ENCODE measurements at regions not wholly inside any gene's neighbourhood (a gene's known extent, or its start where the extent isn't known, plus 50 kb on each side); places are given as distances from the start of the nearest gene placed in this dataset.

DNA sequence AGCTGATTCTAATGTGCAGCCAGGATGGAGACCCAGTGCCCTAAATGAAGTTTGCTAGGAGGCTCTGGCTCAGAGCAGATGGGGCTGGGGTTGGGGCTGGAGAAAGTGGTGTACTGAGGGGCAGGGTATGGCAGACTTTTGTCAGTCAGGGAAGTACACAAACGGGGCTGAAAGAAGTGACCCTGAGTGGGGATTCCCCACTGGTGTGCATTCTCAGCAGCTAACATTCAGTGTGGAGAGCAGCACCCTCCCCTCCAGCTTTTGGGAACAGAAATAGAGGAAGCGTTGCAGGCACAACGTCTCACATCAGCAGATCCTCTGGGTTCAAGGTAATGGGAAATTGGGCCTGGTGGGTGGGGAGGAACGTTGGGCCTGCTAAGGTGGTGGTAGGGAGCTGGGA, 89.1 kb upstream of the GCFC2 start:
- no peaks in the 10 kb centered on the region for H3K4me1 ChIP-seq (ENCODE audit: insufficient read depth, low read length)
- H3K79me2 ChIP-seq (ENCODE audit: insufficient read depth, low read length) = no peaks in the 10 kb centered on the region
- ATAC-seq (no peak), FAIRE-seq (no peak), DNase-seq (ENCODE audit: low spot score) (no peak)
- H3K27ac ChIP-seq (ENCODE audit: extremely low read length, insufficient read depth, low read length) = no peak overlapping the region
- intact Hi-C loops (cut with micrococcal nuclease; ENCODE audit: unreplicated experiment) (no loop called here), in situ Hi-C loops (cut with HindIII; ENCODE audit: extremely low pct_ligation_motif_present, low pct_unique_long_range_greater_than_20kb) (loop anchor here (5.0 kb wide), 1 partner anchor 97 kb away; no protein-coding TSS in a partner anchor)
- TF ChIP-seq SAP130 (CRISPR knock-in tag; IDR thresholded peaks at IDR 0.05; ENCODE audit: low read depth) (no peak), HNRNPH1 (optimal IDR thresholded peaks at IDR 0.05; ENCODE audit: low read depth, low read length) (no peak), HDAC1 (CRISPR knock-in tag; IDR thresholded peaks at IDR 0.05) (no peak), ELF1 (CRISPR knock-in tag; IDR thresholded peaks at IDR 0.05) (no peak), ZNF746 (CRISPR knock-in tag; IDR thresholded peaks at IDR 0.05) (no peak), HES4 (CRISPR knock-in tag; IDR thresholded peaks at IDR 0.05; ENCODE audit: borderline replicate concordance) (no peak), THAP11 (CRISPR knock-in tag; IDR thresholded peaks at IDR 0.05) (no peak), ZNF670 (CRISPR knock-in tag; IDR thresholded peaks at IDR 0.05; ENCODE audit: borderline replicate concordance) (no peak)
- TF ChIP-seq, protein P1, sequence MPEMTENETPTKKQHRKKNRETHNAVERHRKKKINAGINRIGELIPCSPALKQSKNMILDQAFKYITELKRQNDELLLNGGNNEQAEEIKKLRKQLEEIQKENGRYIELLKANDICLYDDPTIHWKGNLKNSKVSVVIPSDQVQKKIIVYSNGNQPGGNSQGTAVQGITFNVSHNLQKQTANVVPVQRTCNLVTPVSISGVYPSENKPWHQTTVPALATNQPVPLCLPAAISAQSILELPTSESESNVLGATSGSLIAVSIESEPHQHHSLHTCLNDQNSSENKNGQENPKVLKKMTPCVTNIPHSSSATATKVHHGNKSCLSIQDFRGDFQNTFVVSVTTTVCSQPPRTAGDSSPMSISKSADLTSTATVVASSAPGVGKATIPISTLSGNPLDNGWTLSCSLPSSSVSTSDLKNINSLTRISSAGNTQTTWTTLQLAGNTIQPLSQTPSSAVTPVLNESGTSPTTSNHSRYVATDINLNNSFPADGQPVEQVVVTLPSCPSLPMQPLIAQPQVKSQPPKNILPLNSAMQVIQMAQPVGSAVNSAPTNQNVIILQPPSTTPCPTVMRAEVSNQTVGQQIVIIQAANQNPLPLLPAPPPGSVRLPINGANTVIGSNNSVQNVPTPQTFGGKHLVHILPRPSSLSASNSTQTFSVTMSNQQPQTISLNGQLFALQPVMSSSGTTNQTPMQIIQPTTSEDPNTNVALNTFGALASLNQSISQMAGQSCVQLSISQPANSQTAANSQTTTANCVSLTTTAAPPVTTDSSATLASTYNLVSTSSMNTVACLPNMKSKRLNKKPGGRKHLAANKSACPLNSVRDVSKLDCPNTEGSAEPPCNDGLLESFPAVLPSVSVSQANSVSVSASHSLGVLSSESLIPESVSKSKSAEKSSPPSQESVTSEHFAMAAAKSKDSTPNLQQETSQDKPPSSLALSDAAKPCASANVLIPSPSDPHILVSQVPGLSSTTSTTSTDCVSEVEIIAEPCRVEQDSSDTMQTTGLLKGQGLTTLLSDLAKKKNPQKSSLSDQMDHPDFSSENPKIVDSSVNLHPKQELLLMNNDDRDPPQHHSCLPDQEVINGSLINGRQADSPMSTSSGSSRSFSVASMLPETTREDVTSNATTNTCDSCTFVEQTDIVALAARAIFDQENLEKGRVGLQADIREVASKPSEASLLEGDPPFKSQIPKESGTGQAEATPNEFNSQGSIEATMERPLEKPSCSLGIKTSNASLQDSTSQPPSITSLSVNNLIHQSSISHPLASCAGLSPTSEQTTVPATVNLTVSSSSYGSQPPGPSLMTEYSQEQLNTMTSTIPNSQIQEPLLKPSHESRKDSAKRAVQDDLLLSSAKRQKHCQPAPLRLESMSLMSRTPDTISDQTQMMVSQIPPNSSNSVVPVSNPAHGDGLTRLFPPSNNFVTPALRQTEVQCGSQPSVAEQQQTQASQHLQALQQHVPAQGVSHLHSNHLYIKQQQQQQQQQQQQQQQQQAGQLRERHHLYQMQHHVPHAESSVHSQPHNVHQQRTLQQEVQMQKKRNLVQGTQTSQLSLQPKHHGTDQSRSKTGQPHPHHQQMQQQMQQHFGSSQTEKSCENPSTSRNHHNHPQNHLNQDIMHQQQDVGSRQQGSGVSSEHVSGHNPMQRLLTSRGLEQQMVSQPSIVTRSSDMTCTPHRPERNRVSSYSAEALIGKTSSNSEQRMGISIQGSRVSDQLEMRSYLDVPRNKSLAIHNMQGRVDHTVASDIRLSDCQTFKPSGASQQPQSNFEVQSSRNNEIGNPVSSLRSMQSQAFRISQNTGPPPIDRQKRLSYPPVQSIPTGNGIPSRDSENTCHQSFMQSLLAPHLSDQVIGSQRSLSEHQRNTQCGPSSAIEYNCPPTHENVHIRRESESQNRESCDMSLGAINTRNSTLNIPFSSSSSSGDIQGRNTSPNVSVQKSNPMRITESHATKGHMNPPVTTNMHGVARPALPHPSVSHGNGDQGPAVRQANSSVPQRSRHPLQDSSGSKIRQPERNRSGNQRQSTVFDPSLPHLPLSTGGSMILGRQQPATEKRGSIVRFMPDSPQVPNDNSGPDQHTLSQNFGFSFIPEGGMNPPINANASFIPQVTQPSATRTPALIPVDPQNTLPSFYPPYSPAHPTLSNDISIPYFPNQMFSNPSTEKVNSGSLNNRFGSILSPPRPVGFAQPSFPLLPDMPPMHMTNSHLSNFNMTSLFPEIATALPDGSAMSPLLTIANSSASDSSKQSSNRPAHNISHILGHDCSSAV (CRISPR knock-in tag; IDR thresholded peaks at IDR 0.05; ENCODE audit: borderline replicate concordance) = no peak
- TF ChIP-seq, protein P2, sequence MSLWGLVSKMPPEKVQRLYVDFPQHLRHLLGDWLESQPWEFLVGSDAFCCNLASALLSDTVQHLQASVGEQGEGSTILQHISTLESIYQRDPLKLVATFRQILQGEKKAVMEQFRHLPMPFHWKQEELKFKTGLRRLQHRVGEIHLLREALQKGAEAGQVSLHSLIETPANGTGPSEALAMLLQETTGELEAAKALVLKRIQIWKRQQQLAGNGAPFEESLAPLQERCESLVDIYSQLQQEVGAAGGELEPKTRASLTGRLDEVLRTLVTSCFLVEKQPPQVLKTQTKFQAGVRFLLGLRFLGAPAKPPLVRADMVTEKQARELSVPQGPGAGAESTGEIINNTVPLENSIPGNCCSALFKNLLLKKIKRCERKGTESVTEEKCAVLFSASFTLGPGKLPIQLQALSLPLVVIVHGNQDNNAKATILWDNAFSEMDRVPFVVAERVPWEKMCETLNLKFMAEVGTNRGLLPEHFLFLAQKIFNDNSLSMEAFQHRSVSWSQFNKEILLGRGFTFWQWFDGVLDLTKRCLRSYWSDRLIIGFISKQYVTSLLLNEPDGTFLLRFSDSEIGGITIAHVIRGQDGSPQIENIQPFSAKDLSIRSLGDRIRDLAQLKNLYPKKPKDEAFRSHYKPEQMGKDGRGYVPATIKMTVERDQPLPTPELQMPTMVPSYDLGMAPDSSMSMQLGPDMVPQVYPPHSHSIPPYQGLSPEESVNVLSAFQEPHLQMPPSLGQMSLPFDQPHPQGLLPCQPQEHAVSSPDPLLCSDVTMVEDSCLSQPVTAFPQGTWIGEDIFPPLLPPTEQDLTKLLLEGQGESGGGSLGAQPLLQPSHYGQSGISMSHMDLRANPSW (CRISPR knock-in tag; IDR thresholded peaks at IDR 0.05; ENCODE audit: borderline replicate concordance) = no peak
- H3K9ac ChIP-seq (ENCODE audit: insufficient read depth, low read depth, low read length) = no peak overlapping the region
- H3K9me3 ChIP-seq (ENCODE audit: low read length) = no peaks in the 10 kb centered on the region
- ChIA-PET POLR2A (no interaction called here), CTCF (ENCODE audit: low intra/inter-chr PET ratio, low total read pairs) (no interaction called here)
- no peak overlapping the region for H3K4me2 ChIP-seq (ENCODE audit: low read depth, low read length)
- BruUV-seq (replicated peaks) = no TSS peak
- 22% methylated on average over 4 of the region's 4 CpGs for WGBS (ENCODE audit: low lambda C conversion rate)
- no peak overlapping the region for H3K4me3 ChIP-seq (replicated peaks in 1 of 3; ENCODE audit: insufficient read depth in 1 of 3, low read depth in 2 of 3, low read length in 3 of 3)
- H3K36me3 ChIP-seq (replicated peaks in 1 of 2; ENCODE audit: control insufficient read depth in 1 of 2, insufficient read depth in 2 of 2, low read length in 2 of 2) = no peaks in the 10 kb centered on the region
- H2AFZ ChIP-seq (ENCODE audit: low read length) = no peak overlapping the region
- H3K27me3 ChIP-seq (ENCODE audit: control insufficient read depth in 1 of 2, insufficient read depth in 2 of 2, low read length in 2 of 2) = peaks cover 0 to 4% of the 10 kb centered on the region in 2 experiments; a peak in 1 of 5 replicates
- no peaks in the 10 kb centered on the region for H4K20me1 ChIP-seq (ENCODE audit: insufficient read depth, low read length)
